Breast epithelium (tissue), 3 donors: ENCODE measurements at regions not wholly inside any gene's neighbourhood (a gene's known extent, or its start where the extent isn't known, plus 50 kb on each side); places are given as distances from the start of the nearest gene placed in this dataset.

Source experiments
- CTCF ChIP-seq, 3 donors: fragments of 450-650 bp; IDR thresholded peaks; one replicate each; pipeline ENCODE4 v1.5.1; 2016 to 2017; ENCODE audit warnings: antibody characterized with exemption in 3 of 3, mild to moderate bottlenecking in 3 of 3, moderate library complexity in 3 of 3
- POLR2A ChIP-seq: fragments of 450-650 bp; IDR thresholded peaks from one replicate; pipeline ENCODE4 v1.6.1; 2016; ENCODE audit warnings: antibody characterized with exemption, mild to moderate bottlenecking, moderate library complexity
- POLR2AphosphoS5 ChIP-seq, 3 donors: sonication (generic); formaldehyde crosslinking; IDR thresholded peaks; one replicate each; pipeline ENCODE4 v1.6.1; 2017; ENCODE audit warnings: antibody characterized with exemption in 3 of 3

GRCh38 chr9:117869287-117869686 lies 165.1 kb downstream of the TLR4 start:
- TF ChIP-seq POLR2A: no peak
- no peak for TF ChIP-seq CTCF (IDR thresholded peaks at IDR 0.05)
- no peak for TF ChIP-seq POLR2AphosphoS5 (IDR thresholded peaks at IDR 0.05)
